ENCODE measurements at regions not wholly inside any gene's neighbourhood (a gene's known extent, or its start where the extent isn't known, plus 50 kb on each side); places are given as distances from the start of the nearest gene placed in this dataset.

DNA sequence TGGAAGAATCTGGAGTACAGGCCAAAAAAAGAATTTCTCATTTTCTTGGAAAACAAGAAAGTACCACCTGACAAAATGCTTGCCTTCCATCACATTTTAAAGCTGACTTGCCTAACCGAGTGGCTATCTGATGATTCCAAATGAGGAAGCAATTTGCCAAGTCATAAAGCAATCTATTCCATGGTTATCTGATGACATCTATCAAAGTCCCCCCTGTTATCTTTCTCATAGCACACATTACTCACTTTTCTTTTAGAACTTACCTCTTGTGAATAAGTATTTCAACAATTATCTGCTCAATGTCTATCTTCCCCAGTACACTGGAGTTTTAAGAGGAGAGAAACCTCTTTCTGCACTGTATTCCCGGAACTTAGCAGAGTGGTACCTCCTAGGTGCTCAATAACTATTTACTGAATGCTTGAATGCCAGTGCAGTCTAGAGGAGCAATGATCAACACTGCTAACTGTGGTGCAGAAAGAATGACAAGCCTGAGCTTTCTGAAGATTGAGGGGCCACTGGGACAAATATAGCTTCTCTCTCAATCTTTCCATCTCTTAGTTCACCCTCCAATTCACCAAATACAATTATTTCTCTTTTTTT lies 186.3 kb upstream of the ATP11B start:
- no peaks in the 10 kb centered on the region for H3K36me3 ChIP-seq (ENCODE audit: control insufficient read depth in 4 of 4, insufficient read depth in 4 of 4, low read length in 4 of 4)
- no peak for ATAC-seq (ENCODE audit: insufficient read depth, low FRiP score)
- H3K9me3 ChIP-seq (ENCODE audit: control insufficient read depth in 4 of 4, insufficient read depth in 3 of 4, low read length in 3 of 4), result no peaks in the 10 kb centered on the region
- 57 to 60% methylated on average over 2 of the region's 2 CpGs for WGBS, 2 donors
- peaks cover 0 to 5% (median 0%) of the 10 kb centered on the region in 5 donors for H3K4me1 ChIP-seq (ENCODE audit: control insufficient read depth in 5 of 5, insufficient read depth in 5 of 5, low read length in 5 of 5)
- H3K27me3 ChIP-seq (ENCODE audit: control insufficient read depth in 3 of 3, insufficient read depth in 3 of 3, low read length in 2 of 3), result no peaks in the 10 kb centered on the region
- TF ChIP-seq, protein P1, sequence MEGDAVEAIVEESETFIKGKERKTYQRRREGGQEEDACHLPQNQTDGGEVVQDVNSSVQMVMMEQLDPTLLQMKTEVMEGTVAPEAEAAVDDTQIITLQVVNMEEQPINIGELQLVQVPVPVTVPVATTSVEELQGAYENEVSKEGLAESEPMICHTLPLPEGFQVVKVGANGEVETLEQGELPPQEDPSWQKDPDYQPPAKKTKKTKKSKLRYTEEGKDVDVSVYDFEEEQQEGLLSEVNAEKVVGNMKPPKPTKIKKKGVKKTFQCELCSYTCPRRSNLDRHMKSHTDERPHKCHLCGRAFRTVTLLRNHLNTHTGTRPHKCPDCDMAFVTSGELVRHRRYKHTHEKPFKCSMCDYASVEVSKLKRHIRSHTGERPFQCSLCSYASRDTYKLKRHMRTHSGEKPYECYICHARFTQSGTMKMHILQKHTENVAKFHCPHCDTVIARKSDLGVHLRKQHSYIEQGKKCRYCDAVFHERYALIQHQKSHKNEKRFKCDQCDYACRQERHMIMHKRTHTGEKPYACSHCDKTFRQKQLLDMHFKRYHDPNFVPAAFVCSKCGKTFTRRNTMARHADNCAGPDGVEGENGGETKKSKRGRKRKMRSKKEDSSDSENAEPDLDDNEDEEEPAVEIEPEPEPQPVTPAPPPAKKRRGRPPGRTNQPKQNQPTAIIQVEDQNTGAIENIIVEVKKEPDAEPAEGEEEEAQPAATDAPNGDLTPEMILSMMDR (IDR thresholded peaks at IDR 0.05; ENCODE audit: control extremely low read depth, extremely low read depth), result no peak
- no peak for DNase-seq
- no peak overlapping the region for H3K4me3 ChIP-seq
- no peak overlapping the region for H3K9ac ChIP-seq (ENCODE audit: insufficient read depth in 1 of 2, low read length in 2 of 2)
- no peak overlapping the region for H3K27ac ChIP-seq (ENCODE audit: low read depth in 1 of 2, low read length in 1 of 2)

DNA sequence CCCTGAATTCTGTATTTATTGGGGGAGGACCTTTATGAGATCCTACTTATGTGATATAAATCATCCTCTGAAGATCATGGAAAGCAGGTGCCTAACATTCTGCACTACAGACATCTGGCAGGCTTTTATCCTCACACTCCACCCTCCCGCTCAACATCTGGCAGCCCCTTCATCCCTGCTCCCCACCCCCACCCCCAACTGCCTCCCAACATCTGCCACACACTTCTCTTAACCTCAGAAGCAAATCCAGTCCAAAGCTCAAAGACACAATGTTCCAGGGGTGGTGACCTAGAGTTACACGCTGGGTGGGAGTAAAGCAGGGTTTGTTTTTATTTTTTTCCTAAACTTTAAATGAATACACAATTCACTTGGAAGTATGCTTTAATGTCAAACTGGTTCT lies 184.5 kb upstream of the ATP11B start:
- 67 to 79% methylated on average over 2 of the region's 2 CpGs for WGBS, 2 donors
- Histone ChIP-seq H3K36me3 (ENCODE audit: control insufficient read depth in 4 of 4, insufficient read depth in 4 of 4, low read length in 4 of 4) (no peaks in the 10 kb centered on the region), H3K4me3 (no peak overlapping the region), H3K27me3 (ENCODE audit: control insufficient read depth in 3 of 3, insufficient read depth in 3 of 3, low read length in 2 of 3) (no peaks in the 10 kb centered on the region), H3K4me1 (ENCODE audit: control insufficient read depth in 5 of 5, insufficient read depth in 5 of 5, low read length in 5 of 5) (peaks cover 0 to 5% (median 0%) of the 10 kb centered on the region in 5 donors), H3K27ac (ENCODE audit: low read depth in 1 of 2, low read length in 1 of 2) (no peak overlapping the region), H3K9ac (ENCODE audit: insufficient read depth in 1 of 2, low read length in 2 of 2) (no peak overlapping the region), H3K9me3 (ENCODE audit: control insufficient read depth in 4 of 4, insufficient read depth in 3 of 4, low read length in 3 of 4) (no peaks in the 10 kb centered on the region)
- DNase-seq, result no peak
- TF ChIP-seq, protein P1 (IDR thresholded peaks at IDR 0.05; ENCODE audit: control extremely low read depth, extremely low read depth), result no peak
- ATAC-seq (ENCODE audit: insufficient read depth, low FRiP score), result no peak

DNA sequence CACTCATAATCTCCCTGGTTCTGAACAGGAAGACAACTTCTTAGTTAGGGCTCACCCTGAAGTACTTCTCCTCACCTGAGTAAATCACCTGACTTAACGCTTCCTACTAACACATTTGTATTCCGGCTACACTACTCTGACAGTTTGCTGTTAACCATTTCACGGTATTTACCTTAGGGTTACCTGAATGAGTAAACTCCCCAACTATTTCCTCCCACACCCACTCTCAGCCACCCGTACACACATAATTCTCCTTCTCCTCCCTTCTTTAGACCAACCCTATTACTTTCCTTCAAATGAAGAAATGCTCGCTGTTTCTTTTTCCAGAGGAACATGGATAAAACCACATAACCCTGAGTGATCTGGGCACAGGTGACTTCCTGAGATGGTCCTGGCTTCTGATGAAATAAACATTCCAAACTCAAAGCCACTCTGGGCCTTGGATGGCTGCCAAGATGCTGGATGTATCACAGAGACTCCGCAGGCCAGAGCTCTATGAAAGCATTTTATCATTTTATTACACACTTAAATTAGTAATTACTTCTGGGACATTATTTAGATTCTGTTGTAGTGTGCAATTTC lies 183.6 kb upstream of the ATP11B start:
- Histone ChIP-seq H3K4me1 (ENCODE audit: control insufficient read depth in 5 of 5, insufficient read depth in 5 of 5, low read length in 5 of 5) (peaks cover 0 to 5% (median 0%) of the 10 kb centered on the region in 5 donors), H3K4me3 (no peak overlapping the region), H3K9me3 (ENCODE audit: control insufficient read depth in 4 of 4, insufficient read depth in 3 of 4, low read length in 3 of 4) (no peaks in the 10 kb centered on the region), H3K9ac (ENCODE audit: insufficient read depth in 1 of 2, low read length in 2 of 2) (no peak overlapping the region), H3K27me3 (ENCODE audit: control insufficient read depth in 3 of 3, insufficient read depth in 3 of 3, low read length in 2 of 3) (no peaks in the 10 kb centered on the region), H3K27ac (ENCODE audit: low read depth in 1 of 2, low read length in 1 of 2) (no peak overlapping the region), H3K36me3 (ENCODE audit: control insufficient read depth in 4 of 4, insufficient read depth in 4 of 4, low read length in 4 of 4) (no peaks in the 10 kb centered on the region)
- peak; percentile 46 for ATAC-seq (ENCODE audit: insufficient read depth, low FRiP score)
- WGBS, 2 donors, result 56 to 72% methylated on average over 6 of the region's 6 CpGs
- DNase-seq, result peak in 1 of 3 donors; percentile 26
- TF ChIP-seq, protein P1 (IDR thresholded peaks at IDR 0.05; ENCODE audit: control extremely low read depth, extremely low read depth), result no peak
